ENCODE measurements at regions not wholly inside any gene's neighbourhood (a gene's known extent, or its start where the extent isn't known, plus 50 kb on each side); places are given as distances from the start of the nearest gene placed in this dataset. TPM values are rescaled to one million over a fixed set of nuclear protein-coding genes. Genes with fewer than 3 reads are reported as not detected.

Small RNA genes in the stretch of these regions (microRNA-seq; reads per million reads assigned to microRNA genes)
- not detected for gene MIR1268A

All from kidney (tissue), 1 donor.